Neural cell (in vitro differentiated cells): ENCODE measurements at regions not wholly inside any gene's neighbourhood (a gene's known extent, or its start where the extent isn't known, plus 50 kb on each side); places are given as distances from the start of the nearest gene placed in this dataset.

Experiments
- EZH2 ChIP-seq: fragments of 200-600, 300-800 bp; shearing (Covaris generic), sonication (generic); IDR thresholded peaks from 2 replicates; pipeline ENCODE4 v1.6.1; 2014; ENCODE audit warnings: antibody characterized with exemption, low read length, borderline replicate concordance, mild to moderate bottlenecking; ENCODE audit not compliant: insufficient read depth, poor library complexity, severe bottlenecking
- RAD21 ChIP-seq: fragments of 450-650 bp; conservative IDR thresholded peaks from 2 replicates; pipeline ENCODE4 v1.6.1; 2014; ENCODE audit warnings: antibody characterized with exemption, mild to moderate bottlenecking, moderate library complexity
- TF ChIP-seq, protein P1 (sequence below): fragments of 450-650 bp; IDR thresholded peaks from 2 replicates; pipeline ENCODE4 v1.5.1; 2014; ENCODE audit warnings: antibody characterized with exemption, mild to moderate bottlenecking, moderate library complexity; ENCODE audit not compliant: poor library complexity, severe bottlenecking
- TF ChIP-seq, protein P2 (sequence below): IDR thresholded peaks from 2 replicates; pipeline ENCODE4 v1.6.1; 2012; ENCODE audit warnings: borderline replicate concordance

DNA sequence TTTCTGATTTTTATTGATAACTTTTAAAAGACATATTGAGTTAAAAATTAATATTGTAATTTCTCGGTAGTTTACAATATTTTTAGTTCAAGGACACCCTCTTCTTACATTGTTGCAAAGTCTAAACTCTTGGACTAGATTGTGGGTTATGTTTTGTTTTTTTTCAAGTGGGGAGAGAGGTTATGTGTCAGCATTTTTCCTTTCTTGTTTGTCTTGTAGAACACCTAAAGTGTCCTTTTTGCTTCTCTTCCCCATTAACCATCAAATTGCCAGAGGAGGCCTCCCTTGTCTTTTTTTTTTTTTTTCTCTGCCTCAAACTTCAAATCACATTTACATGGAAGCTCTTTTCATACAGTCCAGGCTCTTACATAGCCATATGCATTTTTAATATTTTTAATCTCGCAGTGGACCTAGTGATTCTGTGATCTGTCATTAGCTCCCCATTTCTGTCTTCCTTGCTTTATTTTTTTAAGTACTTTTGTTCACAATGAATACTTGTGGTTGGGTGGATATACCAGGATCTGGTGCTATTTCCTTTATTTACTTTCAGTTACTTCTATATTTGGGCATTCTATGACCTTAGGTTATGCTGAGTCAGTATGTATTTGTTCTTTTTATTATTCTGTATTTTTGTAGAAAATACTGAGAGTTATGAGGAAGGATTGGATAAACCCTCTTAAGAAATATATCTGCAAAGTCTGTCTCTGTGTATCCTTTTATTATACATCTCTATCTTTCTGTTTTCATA, 2280.6 kb upstream of the ACO1 start:
- TF ChIP-seq, protein P1, sequence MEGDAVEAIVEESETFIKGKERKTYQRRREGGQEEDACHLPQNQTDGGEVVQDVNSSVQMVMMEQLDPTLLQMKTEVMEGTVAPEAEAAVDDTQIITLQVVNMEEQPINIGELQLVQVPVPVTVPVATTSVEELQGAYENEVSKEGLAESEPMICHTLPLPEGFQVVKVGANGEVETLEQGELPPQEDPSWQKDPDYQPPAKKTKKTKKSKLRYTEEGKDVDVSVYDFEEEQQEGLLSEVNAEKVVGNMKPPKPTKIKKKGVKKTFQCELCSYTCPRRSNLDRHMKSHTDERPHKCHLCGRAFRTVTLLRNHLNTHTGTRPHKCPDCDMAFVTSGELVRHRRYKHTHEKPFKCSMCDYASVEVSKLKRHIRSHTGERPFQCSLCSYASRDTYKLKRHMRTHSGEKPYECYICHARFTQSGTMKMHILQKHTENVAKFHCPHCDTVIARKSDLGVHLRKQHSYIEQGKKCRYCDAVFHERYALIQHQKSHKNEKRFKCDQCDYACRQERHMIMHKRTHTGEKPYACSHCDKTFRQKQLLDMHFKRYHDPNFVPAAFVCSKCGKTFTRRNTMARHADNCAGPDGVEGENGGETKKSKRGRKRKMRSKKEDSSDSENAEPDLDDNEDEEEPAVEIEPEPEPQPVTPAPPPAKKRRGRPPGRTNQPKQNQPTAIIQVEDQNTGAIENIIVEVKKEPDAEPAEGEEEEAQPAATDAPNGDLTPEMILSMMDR: no peak
- TF ChIP-seq, protein P2, sequence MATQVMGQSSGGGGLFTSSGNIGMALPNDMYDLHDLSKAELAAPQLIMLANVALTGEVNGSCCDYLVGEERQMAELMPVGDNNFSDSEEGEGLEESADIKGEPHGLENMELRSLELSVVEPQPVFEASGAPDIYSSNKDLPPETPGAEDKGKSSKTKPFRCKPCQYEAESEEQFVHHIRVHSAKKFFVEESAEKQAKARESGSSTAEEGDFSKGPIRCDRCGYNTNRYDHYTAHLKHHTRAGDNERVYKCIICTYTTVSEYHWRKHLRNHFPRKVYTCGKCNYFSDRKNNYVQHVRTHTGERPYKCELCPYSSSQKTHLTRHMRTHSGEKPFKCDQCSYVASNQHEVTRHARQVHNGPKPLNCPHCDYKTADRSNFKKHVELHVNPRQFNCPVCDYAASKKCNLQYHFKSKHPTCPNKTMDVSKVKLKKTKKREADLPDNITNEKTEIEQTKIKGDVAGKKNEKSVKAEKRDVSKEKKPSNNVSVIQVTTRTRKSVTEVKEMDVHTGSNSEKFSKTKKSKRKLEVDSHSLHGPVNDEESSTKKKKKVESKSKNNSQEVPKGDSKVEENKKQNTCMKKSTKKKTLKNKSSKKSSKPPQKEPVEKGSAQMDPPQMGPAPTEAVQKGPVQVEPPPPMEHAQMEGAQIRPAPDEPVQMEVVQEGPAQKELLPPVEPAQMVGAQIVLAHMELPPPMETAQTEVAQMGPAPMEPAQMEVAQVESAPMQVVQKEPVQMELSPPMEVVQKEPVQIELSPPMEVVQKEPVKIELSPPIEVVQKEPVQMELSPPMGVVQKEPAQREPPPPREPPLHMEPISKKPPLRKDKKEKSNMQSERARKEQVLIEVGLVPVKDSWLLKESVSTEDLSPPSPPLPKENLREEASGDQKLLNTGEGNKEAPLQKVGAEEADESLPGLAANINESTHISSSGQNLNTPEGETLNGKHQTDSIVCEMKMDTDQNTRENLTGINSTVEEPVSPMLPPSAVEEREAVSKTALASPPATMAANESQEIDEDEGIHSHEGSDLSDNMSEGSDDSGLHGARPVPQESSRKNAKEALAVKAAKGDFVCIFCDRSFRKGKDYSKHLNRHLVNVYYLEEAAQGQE: no peak
- TF ChIP-seq EZH2 (no peak), RAD21 (no peak)
